ENCODE measurements at regions not wholly inside any gene's neighbourhood (a gene's known extent, or its start where the extent isn't known, plus 50 kb on each side); places are given as distances from the start of the nearest gene placed in this dataset.

DNA sequence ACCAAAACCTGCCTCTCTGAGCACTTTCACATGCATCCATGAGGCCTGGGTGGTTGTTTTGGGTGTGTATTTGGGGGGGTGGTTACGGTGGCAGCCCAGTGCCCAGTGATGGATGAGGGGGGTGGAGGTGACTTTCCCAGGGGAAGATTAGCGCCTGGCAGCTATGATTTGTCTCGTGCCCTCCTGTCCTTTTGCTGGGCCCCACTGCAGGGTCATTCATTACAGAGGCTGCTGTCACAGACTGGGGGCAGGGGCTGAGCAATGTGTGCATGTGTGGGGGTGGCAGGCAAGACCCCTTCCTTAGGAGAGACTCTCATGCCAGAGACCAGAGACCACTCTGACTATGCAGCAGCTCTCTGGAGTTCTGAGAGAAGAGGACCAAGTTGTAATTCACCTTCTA, 93.7 kb downstream of the MRM1 start:
- TF ChIP-seq HDGF (IDR thresholded peaks at IDR 0.05; ENCODE audit: borderline replicate concordance) (no peak), ARNT (IDR thresholded peaks at IDR 0.05) (no peak), FOXK2 (IDR thresholded peaks at IDR 0.05) (no peak), TARDBP (IDR thresholded peaks at IDR 0.05) (no peak), BHLHE40 (IDR thresholded peaks at IDR 0.05; ENCODE audit: borderline replicate concordance) (no peak), SP1 (IDR thresholded peaks at IDR 0.05) (no peak), ZNF384 (IDR thresholded peaks at IDR 0.05) (no peak), FOXM1 (IDR thresholded peaks at IDR 0.05; ENCODE audit: borderline replicate concordance) (no peak), FOXA1 (IDR thresholded peaks at IDR 0.05) (no peak)

All from HEK293T (cell line).